GM18505 (cell line): ENCODE measurements at regions not wholly inside any gene's neighbourhood (a gene's known extent, or its start where the extent isn't known, plus 50 kb on each side); places are given as distances from the start of the nearest gene placed in this dataset.

Experiments used
- ATAC-seq: cut with Tn5 transposase; IDR thresholded peaks from one replicate; pipeline ENCODE4 v1.9.1; 2021; ENCODE audit not compliant: unreplicated experiment
- POLR2A ChIP-seq: IDR thresholded peaks from 4 replicates; pipeline ENCODE4 v1.6.1; 2011; ENCODE audit warnings: borderline replicate concordance; ENCODE audit not compliant: insufficient read depth, insufficient read length; ENCODE audit errors: extremely low read depth

DNA sequence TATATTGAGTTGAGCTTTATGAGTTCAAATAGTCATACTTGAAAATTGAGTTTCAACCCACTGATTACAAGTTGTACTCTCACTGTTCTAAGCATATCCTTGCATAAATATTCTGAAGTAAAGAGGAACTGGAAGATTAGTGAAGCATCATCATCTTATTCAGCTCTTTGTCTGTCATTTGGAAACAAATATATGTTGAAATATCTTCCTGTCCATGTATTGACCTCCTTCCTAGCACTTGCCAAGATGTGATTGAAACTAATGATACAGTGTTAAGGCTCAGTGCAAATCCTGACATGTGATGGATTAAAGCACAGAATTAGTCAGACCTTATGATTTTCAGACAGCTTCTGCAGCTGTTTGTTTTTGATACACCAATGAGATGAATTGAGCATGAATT lies 434.3 kb downstream of the TBC1D32 start:
- peak; percentile 89 for ATAC-seq
- no peak for TF ChIP-seq POLR2A

DNA sequence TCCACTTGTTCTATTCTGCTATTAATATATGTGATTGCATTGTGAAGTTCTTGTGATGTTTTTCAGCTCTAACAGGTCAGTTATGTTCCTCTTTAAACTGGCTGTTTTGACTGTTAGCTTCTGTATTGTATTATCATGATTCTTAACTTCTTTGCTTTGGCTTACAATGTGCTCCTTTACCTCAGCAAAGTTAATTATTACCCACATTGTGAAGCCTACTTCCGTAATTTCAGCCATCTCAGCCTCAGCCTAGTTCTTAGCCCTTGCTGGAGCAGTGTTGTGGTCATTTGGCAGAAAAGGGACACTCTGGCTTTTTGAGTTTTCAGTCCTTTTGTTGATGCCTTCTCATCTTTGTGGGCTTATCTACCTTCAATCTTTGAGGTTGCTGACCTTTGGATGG lies 440.2 kb downstream of the TBC1D32 start:
- no peak for TF ChIP-seq POLR2A
- no peak for ATAC-seq

DNA sequence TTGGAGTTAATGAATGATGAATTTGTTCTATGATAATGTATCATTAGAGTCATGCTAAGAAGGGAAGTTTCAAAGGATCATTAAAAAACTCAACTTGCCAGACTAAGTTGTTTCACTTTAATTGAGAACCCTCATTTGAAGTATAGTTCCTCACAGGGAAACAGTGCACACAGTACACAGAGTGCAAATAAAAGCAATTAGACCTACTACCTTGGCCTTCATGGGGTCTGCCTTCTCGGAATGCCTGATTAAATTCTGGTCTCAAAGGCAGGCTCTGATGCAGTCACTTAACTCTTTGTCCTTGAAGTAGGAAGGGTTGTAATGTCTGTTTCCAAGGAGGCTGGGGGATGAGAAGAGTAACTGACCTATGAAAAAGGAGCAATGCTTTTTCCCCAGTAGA lies 457.3 kb downstream of the TBC1D32 start:
- no peak for TF ChIP-seq POLR2A
- no peak for ATAC-seq

DNA sequence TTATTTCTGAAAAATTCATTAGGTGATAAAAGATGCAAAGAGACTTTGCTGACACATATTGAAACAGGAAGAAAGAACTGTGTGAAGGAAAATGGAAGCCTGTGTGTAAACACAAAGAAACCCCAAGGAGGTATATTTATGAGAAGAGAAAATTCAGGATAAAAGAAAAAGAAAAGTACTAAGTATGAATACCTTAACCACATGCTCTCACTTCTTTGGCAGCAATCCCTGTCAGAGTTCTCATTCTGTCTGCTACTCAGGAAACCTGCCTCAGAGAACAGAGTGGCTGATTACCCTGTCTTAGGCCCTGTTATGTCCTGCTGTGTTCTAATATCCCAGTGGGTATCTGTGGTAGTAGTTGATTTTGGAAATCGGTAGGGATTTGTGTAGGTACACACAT lies 457.9 kb downstream of the TBC1D32 start:
- TF ChIP-seq POLR2A = no peak
- peak; percentile 69 for ATAC-seq

DNA sequence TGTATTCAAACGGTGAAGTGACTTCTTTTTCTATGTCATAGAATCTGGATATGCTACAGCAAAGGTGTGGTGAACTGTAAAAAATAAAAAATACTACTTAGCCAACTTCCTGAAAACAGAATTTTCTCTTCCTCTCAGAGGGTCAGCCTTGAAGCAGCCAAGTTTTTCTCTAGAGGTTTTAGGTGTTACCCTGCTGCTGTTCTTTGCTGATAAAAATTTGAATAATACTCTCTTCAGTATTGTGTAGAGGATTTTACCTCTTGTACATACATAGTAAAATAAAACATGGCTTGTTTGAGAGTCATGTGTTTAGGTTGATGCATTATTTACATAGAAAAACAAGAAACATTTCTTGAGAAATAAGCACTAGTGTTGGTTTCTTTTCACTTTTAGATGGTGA lies 458.4 kb downstream of the TBC1D32 start:
- peak; percentile 47 for ATAC-seq
- no peak for TF ChIP-seq POLR2A

DNA sequence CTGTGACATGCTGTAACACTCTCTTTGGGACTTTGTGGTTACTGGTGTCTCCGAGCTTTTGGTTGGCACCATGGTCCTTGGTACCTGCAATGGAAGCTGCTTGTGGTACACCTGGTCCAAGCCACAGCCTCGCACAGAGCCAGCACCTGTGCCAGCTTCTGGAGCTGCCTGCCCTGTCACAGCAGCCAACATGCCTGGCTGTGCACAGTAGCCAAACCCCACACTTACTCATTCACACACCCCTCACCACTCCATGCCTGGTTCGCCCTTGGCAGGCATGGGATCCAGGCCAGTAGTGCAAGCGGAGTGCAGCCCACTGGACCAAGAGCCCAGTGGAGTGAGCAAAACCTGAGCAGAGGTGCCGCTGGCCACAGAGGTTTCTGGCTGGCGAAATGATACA lies 459.9 kb downstream of the TBC1D32 start:
- ATAC-seq = no peak

DNA sequence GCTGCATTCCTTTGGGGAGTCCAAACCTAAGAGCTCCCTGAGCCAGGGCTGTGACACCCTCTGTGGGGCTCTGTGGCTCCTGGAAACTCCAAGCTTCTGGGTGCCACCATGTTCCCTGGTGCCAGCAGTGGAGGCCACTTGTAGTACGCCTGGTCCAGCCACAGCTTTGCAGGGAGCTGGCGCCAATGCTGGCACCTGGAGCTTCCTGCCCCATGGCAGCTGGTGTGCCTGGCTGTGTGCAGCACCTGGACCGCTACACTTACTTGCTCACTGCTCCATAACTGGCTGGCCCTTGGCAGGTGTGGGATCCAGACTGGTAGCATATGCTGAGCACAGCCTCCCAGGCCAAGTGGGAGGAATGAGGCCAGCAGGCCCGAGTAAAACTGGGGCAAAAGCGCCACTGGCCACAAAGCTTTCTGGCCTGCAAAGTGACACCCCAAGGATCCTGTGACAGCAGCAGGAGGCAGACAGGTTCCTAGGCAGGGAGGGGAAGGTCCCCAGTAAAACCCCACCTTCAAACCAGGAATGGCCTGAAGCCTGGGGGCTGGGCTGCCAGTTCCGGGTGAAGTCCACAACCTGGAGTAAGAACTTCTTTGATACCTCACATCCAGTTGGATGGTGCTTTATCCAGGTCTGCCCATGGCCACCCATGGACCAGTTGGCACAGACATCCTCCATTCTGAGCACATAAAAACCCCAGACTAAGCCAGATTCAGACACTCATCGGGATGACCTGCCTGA lies 461.0 kb downstream of the TBC1D32 start:
- no peak for ATAC-seq
- no peak for TF ChIP-seq POLR2A

More for the DNA sequence above, 459.9 kb downstream of the TBC1D32 start:
- no peak for TF ChIP-seq POLR2A

DNA sequence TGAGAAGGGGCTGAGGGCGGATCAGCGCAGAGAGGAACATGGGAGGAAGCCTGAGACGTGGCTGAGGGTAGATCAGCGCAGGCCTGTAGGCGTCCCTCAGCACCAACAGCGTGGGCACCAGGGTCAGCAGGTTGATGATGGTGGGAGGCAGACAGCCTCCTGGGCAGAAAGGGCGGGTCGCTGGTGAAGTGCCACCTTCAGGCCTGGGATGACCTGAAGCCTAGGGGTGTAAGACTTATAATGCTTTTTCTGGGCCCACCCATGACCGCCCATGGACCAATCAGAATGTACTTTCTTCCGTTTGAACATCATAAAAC lies 462.1 kb downstream of the TBC1D32 start:
- ATAC-seq = no peak
- TF ChIP-seq POLR2A = no peak

DNA sequence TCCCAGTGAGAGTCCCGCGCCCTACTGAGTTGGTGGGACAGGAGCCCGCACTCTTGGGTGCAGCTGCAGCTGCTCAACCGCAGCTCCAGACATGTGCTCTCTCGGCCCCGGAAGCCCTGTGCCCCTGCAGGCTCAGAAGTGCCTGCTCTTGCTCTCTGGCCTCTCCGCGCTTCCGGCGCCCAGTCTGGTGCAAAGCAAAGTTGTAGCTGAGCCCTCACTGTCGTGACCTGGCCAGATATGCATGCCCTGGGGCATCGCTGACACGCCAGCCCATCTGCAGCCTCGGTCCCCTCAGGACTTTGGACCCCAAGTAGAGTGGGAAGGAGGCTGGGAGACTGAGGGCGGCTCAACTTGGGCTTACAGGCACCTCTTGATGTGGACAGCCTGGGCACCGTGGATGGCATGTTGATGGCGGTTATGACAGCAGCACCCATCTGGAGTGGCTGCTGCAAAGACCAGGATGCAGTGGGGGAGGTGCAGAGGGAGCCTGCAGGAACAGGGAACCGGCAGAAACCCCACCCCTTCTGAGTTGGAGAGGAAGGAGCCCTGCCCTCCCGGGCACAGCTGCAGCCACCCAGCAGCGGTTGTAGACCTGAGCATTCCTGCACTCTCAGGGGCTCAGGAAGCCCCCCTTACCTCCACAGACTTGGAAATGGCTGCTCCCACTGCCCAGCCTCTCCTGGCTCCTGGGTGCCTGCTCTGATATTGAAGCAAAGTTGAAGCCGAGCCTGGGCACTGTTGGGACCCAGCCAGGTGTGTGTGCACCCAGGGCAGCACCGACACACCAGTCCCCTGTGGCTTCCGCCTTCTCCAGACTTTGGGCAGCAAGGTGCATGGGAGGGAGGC lies 462.6 kb downstream of the TBC1D32 start:
- TF ChIP-seq POLR2A = no peak
- no peak for ATAC-seq

DNA sequence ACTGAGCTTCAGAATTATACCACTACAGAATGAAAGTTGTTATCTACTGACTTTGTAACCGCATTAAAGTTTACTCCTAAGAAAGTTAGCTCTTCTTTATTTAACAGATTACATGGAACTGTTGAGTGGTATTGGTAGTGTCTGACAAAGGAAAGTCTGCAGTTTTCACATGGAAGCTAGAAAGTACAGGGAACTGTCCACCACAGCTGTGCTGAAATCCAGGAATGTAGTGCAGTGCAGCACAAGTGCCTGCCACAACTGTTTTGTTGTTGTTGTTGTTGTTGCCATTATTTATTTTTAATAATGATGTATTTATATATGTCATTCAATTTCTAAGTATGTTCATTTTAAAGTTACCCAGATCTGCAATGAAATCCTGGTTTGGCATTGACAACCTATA lies 464.9 kb downstream of the TBC1D32 start:
- no peak for TF ChIP-seq POLR2A
- ATAC-seq = no peak

DNA sequence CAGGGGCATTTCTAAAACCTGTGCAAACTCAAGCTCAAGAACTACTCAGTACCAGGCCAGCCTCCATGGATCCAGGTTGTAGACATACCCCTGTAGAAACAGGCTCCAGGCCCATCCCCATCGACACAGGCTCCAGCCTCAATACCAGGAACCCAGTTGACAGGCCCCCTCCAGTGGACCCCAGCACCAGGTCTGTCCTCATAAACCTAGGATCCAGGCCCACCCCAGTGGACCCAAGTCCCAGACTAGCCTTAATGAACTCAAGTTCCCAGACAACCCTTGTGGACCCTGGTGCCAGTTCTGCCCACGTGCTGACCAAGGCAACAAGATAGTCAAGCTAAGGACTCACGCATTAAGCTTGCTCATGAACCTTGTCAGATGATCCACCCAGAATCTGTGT lies 476.9 kb downstream of the TBC1D32 start:
- no peak for TF ChIP-seq POLR2A
- ATAC-seq = no peak

DNA sequence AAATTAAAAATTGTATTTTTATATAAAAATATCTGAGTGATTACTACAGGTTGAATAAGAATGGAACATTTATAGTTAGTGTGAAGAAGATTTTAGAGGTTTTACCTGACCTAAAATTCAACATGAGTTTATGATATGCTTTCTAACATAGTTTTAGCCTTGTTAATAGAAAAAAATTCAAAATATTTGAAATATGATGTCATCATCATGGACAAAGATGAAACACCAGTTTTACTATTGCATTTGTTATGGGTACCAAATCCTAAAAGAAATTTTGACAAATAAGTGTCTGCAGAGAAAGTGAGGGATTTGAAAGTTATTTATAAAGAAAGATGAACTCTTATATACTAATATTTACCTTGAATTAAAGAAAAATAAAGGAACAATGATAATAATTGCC lies 479.7 kb downstream of the TBC1D32 start:
- no peak for TF ChIP-seq POLR2A
- no peak for ATAC-seq

DNA sequence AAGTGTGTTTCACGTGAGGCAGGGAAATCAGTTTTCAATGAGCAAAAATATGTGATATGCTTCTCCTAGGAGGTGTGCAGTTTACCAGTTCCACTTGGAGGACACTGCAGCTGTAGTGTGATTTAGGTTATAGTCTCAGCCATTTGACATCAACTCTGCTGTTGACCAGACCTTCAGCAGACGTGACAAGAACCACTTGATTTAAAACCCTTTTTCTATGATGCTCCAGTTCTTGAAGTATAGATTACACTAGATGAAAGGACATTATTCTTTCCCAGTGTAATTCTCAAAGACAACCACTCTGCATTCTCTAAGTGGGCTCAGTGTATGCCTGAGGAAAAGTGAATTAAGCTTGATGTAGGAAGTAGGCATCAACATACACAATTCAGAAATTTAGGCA lies 480.8 kb downstream of the TBC1D32 start:
- no peak for ATAC-seq
- no peak for TF ChIP-seq POLR2A

DNA sequence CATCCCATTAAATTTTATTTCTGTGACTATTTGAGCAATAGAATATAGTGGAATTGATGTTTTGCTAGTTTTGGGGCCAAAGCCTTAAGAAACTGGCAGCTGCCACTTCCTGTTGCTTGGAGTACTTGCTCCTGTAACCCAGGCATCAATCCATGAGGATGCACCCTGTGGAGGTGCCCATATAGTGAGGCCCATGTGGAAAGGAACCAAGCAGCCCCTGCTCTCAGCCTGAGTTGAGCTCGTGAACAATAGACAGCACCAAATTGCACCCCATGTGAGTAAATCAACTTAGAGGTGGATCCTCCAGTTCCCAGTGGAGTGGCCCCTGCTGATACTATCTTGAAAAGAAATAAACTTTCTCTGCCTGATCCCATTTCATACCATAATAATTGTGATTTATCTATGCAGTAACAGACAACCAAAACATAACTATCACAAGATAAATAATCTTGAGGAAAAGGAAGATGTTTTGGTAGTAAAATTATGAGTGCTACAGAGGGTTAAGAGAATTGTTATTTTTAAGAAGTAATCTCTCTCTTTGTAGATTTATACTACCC lies 481.9 kb downstream of the TBC1D32 start:
- no peak for ATAC-seq
- no peak for TF ChIP-seq POLR2A
